Liver (tissue), 7 donors: ENCODE measurements at regions not wholly inside any gene's neighbourhood (a gene's known extent, or its start where the extent isn't known, plus 50 kb on each side); places are given as distances from the start of the nearest gene placed in this dataset.

Experiments used
- DNase-seq: peaks from one replicate; pipeline ENCODE4 v3.0.0-alpha.2; 2017; ENCODE audit warnings: low spot score
- H3K27ac ChIP-seq, 2 donors: one replicate each; pipeline ENCODE4 v1.7.0; 2013; ENCODE audit warnings: inconsistent platforms in 2 of 2, low read length in 2 of 2, control low read depth in 1 of 2, low read depth in 1 of 2, mild to moderate bottlenecking in 1 of 2
- H3K27me3 ChIP-seq, 4 donors: one replicate each; pipeline versions ENCODE4 v1.6.1 to v1.7.0; 2013; ENCODE audit warnings: low read length in 3 of 4, inconsistent platforms in 1 of 4, mild to moderate bottlenecking in 1 of 4, moderate library complexity in 1 of 4; ENCODE audit not compliant: control insufficient read depth in 4 of 4, insufficient read depth in 4 of 4
- H3K36me3 ChIP-seq, 4 donors: one replicate each; pipeline versions ENCODE4 v1.6.1 to v1.7.0; 2013; ENCODE audit warnings: low read length in 3 of 4, mild to moderate bottlenecking in 3 of 4, low read depth in 1 of 4, moderate library complexity in 1 of 4; ENCODE audit not compliant: control insufficient read depth in 4 of 4, insufficient read depth in 3 of 4
- H3K4me1 ChIP-seq, 4 donors: one replicate each; pipeline versions ENCODE4 v1.6.1 to v1.7.0; 2013; ENCODE audit warnings: low read length in 3 of 4, mild to moderate bottlenecking in 3 of 4, moderate library complexity in 1 of 4; ENCODE audit not compliant: control insufficient read depth in 4 of 4, insufficient read depth in 4 of 4
- H3K4me3 ChIP-seq, 3 donors: one replicate each; pipeline versions ENCODE4 v1.6.1 to v1.7.0; 2013; ENCODE audit warnings: low read length in 3 of 3, control low read depth in 1 of 3, low read depth in 1 of 3, mild to moderate bottlenecking in 1 of 3
- H3K9ac ChIP-seq, 2 donors: one replicate each; pipeline ENCODE4 v1.7.0; 2013; ENCODE audit warnings: low read length in 2 of 2, mild to moderate bottlenecking in 2 of 2, moderate library complexity in 2 of 2, control low read depth in 1 of 2, low read depth in 1 of 2
- H3K9me3 ChIP-seq, 4 donors: one replicate each; pipeline versions ENCODE4 v1.6.1 to v1.7.0; 2013; ENCODE audit warnings: low read length in 3 of 4; ENCODE audit not compliant: control insufficient read depth in 4 of 4
- EGR1 ChIP-seq, 2 donors: IDR thresholded peaks; 2 replicates each; pipeline ENCODE4 v1.6.1; 2016 to 2018; ENCODE audit warnings: antibody characterized with exemption in 2 of 2, low read depth in 2 of 2
- FOXA1 ChIP-seq: IDR thresholded peaks from 2 replicates; pipeline ENCODE4 v1.6.1; 2016; ENCODE audit warnings: antibody characterized with exemption
- FOXA2 ChIP-seq: IDR thresholded peaks from 2 replicates; pipeline ENCODE4 v1.6.1; 2016; ENCODE audit warnings: antibody characterized with exemption
- GABPA ChIP-seq, 2 donors: IDR thresholded peaks in 1 of 2; conservative IDR thresholded peaks in 1 of 2; 2 replicates each; pipeline ENCODE4 v1.6.1; 2016; ENCODE audit warnings: antibody characterized with exemption in 2 of 2, mild to moderate bottlenecking in 1 of 2, moderate library complexity in 1 of 2
- HNF4A ChIP-seq, 2 donors: conservative IDR thresholded peaks; 2 replicates each; pipeline ENCODE4 v1.6.1; 2016; ENCODE audit warnings: antibody characterized with exemption in 2 of 2, mild to moderate bottlenecking in 2 of 2
- HNF4G ChIP-seq: IDR thresholded peaks from 2 replicates; pipeline ENCODE4 v1.6.1; 2016; ENCODE audit warnings: antibody characterized with exemption
- JUND ChIP-seq, 2 donors: IDR thresholded peaks; 2 replicates each; pipeline ENCODE4 v1.6.1; 2016; ENCODE audit warnings: antibody characterized with exemption in 2 of 2
- NR2F2 ChIP-seq: IDR thresholded peaks from 2 replicates; pipeline ENCODE4 v1.6.1; 2016; ENCODE audit warnings: antibody characterized with exemption
- RAD21 ChIP-seq, 2 donors: IDR thresholded peaks; 2 replicates each; pipeline ENCODE4 v1.6.1; 2016; ENCODE audit warnings: antibody characterized with exemption in 2 of 2, mild to moderate bottlenecking in 2 of 2
- RXRA ChIP-seq, 2 donors: IDR thresholded peaks; 2 replicates each; pipeline ENCODE4 v1.6.1; 2017 to 2018; ENCODE audit warnings: antibody characterized with exemption in 2 of 2, mild to moderate bottlenecking in 1 of 2
- SP1 ChIP-seq: IDR thresholded peaks from 2 replicates; pipeline ENCODE4 v1.6.1; 2018; ENCODE audit warnings: antibody characterized with exemption, mild to moderate bottlenecking
- TAF1 ChIP-seq: conservative IDR thresholded peaks from 2 replicates; pipeline ENCODE4 v1.6.1; 2016; ENCODE audit warnings: antibody characterized with exemption, mild to moderate bottlenecking
- YY1 ChIP-seq: IDR thresholded peaks from 2 replicates; pipeline ENCODE4 v1.6.1; 2016; ENCODE audit warnings: antibody characterized with exemption, mild to moderate bottlenecking
- TF ChIP-seq, protein P1 (sequence below): IDR thresholded peaks from 2 replicates; pipeline ENCODE4 v1.6.1; 2016; ENCODE audit warnings: antibody characterized with exemption
- TF ChIP-seq, protein P2 (sequence below): IDR thresholded peaks from 2 replicates; pipeline ENCODE4 v1.6.1; 2016; ENCODE audit warnings: antibody characterized with exemption
- TF ChIP-seq, protein P3 (sequence below): IDR thresholded peaks from 2 replicates; pipeline ENCODE4 v1.6.1; 2016; ENCODE audit warnings: antibody characterized with exemption, mild to moderate bottlenecking
- TF ChIP-seq, protein P4 (sequence below): IDR thresholded peaks from 2 replicates; pipeline ENCODE4 v1.6.1; 2016; ENCODE audit warnings: antibody characterized with exemption
- TF ChIP-seq, protein P5 (sequence below): fragments of 150-350 bp; IDR thresholded peaks from 2 replicates; pipeline ENCODE4 v1.5.1; 2017; ENCODE audit warnings: improper control_type of control experiment, low read depth, low read length; ENCODE audit not compliant: missing input control
- donor health status: healthy.
- donor health status: healthy.
- donor health status: healthy.
- donor health status: healthy.

DNA sequence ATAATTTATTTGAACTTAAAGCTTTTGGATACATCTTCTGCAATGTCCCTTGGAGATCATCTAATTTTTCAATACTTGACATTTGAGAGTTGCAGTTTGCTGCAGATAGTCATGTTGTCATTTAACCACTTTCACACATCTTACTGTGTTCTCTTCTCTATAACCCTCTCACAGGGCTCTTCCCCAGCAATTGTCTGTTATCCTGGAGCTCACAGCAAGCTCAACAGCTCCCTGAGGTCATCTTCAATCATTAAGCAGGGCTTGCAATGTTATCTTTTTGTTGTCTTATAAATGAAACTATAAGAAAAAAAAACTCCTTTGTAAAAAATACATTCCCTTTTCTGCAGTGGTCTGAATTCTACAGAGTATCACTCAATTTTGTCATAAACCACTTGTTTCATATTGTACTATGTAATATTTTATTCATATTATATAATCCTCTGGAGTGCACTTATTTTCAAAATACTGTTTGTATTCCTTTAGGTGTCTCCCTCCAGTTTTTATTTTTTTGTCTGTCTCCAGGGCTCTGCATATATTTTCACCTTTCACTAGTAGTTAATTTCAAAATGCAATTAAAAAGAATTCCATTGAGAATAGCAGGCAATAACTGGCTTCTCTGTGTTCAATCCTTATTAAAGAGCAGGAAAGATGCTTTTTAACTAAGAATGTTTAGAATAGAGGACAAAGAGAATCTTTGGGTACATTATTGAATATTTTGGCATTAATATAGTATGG, 106.3 kb upstream of the ARSJ start:
- Histone ChIP-seq H3K36me3 (no peaks in the 10 kb centered on the region), H3K27ac (no peak overlapping the region), H3K4me1 (no peaks in the 10 kb centered on the region), H3K4me3 (no peak overlapping the region), H3K9me3 (no peaks in the 10 kb centered on the region), H3K9ac (no peak overlapping the region), H3K27me3 (no peaks in the 10 kb centered on the region)
- TF ChIP-seq TAF1 (no peak), RXRA (IDR thresholded peaks at IDR 0.05) (no peak), HNF4A (conservative IDR thresholded peaks at IDR 0.05) (no peak), SP1 (no peak), JUND (IDR thresholded peaks at IDR 0.05) (no peak), RAD21 (IDR thresholded peaks at IDR 0.05) (no peak), HNF4G (no peak), YY1 (no peak), GABPA (IDR thresholded peaks at IDR 0.05 in 1 of 2, conservative IDR thresholded peaks at IDR 0.05 in 1 of 2) (no peak), FOXA1 (no peak), NR2F2 (no peak), EGR1 (IDR thresholded peaks at IDR 0.05; ENCODE audit: low read depth in 2 of 2) (no peak), FOXA2 (no peak)
- TF ChIP-seq, protein P1, sequence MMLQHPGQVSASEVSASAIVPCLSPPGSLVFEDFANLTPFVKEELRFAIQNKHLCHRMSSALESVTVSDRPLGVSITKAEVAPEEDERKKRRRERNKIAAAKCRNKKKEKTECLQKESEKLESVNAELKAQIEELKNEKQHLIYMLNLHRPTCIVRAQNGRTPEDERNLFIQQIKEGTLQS: no peak
- TF ChIP-seq, protein P2, sequence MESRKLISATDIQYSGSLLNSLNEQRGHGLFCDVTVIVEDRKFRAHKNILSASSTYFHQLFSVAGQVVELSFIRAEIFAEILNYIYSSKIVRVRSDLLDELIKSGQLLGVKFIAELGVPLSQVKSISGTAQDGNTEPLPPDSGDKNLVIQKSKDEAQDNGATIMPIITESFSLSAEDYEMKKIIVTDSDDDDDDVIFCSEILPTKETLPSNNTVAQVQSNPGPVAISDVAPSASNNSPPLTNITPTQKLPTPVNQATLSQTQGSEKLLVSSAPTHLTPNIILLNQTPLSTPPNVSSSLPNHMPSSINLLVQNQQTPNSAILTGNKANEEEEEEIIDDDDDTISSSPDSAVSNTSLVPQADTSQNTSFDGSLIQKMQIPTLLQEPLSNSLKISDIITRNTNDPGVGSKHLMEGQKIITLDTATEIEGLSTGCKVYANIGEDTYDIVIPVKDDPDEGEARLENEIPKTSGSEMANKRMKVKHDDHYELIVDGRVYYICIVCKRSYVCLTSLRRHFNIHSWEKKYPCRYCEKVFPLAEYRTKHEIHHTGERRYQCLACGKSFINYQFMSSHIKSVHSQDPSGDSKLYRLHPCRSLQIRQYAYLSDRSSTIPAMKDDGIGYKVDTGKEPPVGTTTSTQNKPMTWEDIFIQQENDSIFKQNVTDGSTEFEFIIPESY: no peak
- TF ChIP-seq, protein P3, sequence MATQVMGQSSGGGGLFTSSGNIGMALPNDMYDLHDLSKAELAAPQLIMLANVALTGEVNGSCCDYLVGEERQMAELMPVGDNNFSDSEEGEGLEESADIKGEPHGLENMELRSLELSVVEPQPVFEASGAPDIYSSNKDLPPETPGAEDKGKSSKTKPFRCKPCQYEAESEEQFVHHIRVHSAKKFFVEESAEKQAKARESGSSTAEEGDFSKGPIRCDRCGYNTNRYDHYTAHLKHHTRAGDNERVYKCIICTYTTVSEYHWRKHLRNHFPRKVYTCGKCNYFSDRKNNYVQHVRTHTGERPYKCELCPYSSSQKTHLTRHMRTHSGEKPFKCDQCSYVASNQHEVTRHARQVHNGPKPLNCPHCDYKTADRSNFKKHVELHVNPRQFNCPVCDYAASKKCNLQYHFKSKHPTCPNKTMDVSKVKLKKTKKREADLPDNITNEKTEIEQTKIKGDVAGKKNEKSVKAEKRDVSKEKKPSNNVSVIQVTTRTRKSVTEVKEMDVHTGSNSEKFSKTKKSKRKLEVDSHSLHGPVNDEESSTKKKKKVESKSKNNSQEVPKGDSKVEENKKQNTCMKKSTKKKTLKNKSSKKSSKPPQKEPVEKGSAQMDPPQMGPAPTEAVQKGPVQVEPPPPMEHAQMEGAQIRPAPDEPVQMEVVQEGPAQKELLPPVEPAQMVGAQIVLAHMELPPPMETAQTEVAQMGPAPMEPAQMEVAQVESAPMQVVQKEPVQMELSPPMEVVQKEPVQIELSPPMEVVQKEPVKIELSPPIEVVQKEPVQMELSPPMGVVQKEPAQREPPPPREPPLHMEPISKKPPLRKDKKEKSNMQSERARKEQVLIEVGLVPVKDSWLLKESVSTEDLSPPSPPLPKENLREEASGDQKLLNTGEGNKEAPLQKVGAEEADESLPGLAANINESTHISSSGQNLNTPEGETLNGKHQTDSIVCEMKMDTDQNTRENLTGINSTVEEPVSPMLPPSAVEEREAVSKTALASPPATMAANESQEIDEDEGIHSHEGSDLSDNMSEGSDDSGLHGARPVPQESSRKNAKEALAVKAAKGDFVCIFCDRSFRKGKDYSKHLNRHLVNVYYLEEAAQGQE: no peak
- TF ChIP-seq, protein P4, sequence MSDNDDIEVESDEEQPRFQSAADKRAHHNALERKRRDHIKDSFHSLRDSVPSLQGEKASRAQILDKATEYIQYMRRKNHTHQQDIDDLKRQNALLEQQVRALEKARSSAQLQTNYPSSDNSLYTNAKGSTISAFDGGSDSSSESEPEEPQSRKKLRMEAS: no peak
- TF ChIP-seq, protein P5, sequence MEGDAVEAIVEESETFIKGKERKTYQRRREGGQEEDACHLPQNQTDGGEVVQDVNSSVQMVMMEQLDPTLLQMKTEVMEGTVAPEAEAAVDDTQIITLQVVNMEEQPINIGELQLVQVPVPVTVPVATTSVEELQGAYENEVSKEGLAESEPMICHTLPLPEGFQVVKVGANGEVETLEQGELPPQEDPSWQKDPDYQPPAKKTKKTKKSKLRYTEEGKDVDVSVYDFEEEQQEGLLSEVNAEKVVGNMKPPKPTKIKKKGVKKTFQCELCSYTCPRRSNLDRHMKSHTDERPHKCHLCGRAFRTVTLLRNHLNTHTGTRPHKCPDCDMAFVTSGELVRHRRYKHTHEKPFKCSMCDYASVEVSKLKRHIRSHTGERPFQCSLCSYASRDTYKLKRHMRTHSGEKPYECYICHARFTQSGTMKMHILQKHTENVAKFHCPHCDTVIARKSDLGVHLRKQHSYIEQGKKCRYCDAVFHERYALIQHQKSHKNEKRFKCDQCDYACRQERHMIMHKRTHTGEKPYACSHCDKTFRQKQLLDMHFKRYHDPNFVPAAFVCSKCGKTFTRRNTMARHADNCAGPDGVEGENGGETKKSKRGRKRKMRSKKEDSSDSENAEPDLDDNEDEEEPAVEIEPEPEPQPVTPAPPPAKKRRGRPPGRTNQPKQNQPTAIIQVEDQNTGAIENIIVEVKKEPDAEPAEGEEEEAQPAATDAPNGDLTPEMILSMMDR: no peak
- DNase-seq: no peak
